Fibroblast of villous mesenchyme (primary cell): ENCODE measurements at regions not wholly inside any gene's neighbourhood (a gene's known extent, or its start where the extent isn't known, plus 50 kb on each side); places are given as distances from the start of the nearest gene placed in this dataset.

ENCODE experiments used
- DNase-seq: peaks from one replicate; pipeline ENCODE4 v3.0.0-alpha.2; 2010; ENCODE audit warnings: low read depth
- H3K4me3 ChIP-seq: 2 replicates; pipeline ENCODE4 v1.5.1; 2011; ENCODE audit warnings: low read depth, mild to moderate bottlenecking, low read length
- CTCF ChIP-seq: IDR thresholded peaks from 2 replicates; pipeline ENCODE4 v1.5.1; 2012; ENCODE audit warnings: low read depth, mild to moderate bottlenecking, low read length; ENCODE audit not compliant: insufficient read depth

GRCh38 chr7:88396295-88396947 lies 89.7 kb upstream of the STEAP4 start:
- TF ChIP-seq CTCF = no peak
- DNase-seq = no peak
- no peak overlapping the region for H3K4me3 ChIP-seq

- H3K4me3 ChIP-seq = no peak overlapping the region
- TF ChIP-seq CTCF = no peak
- DNase-seq = no peak
Observed at GRCh38 chr7:88395715-88396114, 89.0 kb upstream of the STEAP4 start.

- TF ChIP-seq CTCF = no peak
- no peak overlapping the region for H3K4me3 ChIP-seq
- no peak for DNase-seq
Observed at GRCh38 chr7:88391247-88391646, 84.6 kb upstream of the STEAP4 start.

- DNase-seq = no peak
- H3K4me3 ChIP-seq = no peak overlapping the region
- no peak for TF ChIP-seq CTCF
Observed at GRCh38 chr7:88387368-88387767, 80.7 kb upstream of the STEAP4 start.

GRCh38 chr7:88386665-88387156 lies 80.0 kb upstream of the STEAP4 start:
- no peak for TF ChIP-seq CTCF

GRCh38 chr7:88377434-88377833 lies 70.7 kb upstream of the STEAP4 start:
- no peak overlapping the region for H3K4me3 ChIP-seq
- no peak for TF ChIP-seq CTCF
- DNase-seq = no peak

More at GRCh38 chr7:88386665-88387156, 80.0 kb upstream of the STEAP4 start:
- H3K4me3 ChIP-seq = no peak overlapping the region
- no peak for DNase-seq

GRCh38 chr7:88368686-88369085 lies 62.0 kb upstream of the STEAP4 start:
- no peak for DNase-seq
- no peak overlapping the region for H3K4me3 ChIP-seq
- no peak for TF ChIP-seq CTCF
